ENCODE measurements at regions not wholly inside any gene's neighbourhood (a gene's known extent, or its start where the extent isn't known, plus 50 kb on each side); places are given as distances from the start of the nearest gene placed in this dataset.
"Not testable (repeated sequence)": the region's sequence is repeated elsewhere in the genome, so short reads cannot be mapped to it uniquely, and the experiment has no call there.

GRCh38 chr2:83976628-83977027 lies 482.5 kb downstream of the SUCLG1 start:
- not testable (repeated sequence) for H3K4me1 ChIP-seq (ENCODE audit: control insufficient read depth, insufficient read depth, low read length); H3K27me3 ChIP-seq (ENCODE audit: control insufficient read depth in 1 of 2, insufficient read depth in 2 of 2, low read length in 2 of 2); H3K36me3 ChIP-seq (ENCODE audit: control insufficient read depth in 2 of 2, insufficient read depth in 2 of 2, low read length in 2 of 2); H3K27ac ChIP-seq (ENCODE audit: low read length); H3K4me3 ChIP-seq (ENCODE audit: low read length in 2 of 2); H3K9me3 ChIP-seq (ENCODE audit: control insufficient read depth in 2 of 2, low read length in 2 of 2); H3K9ac ChIP-seq (ENCODE audit: low read length in 2 of 2)

GRCh38 chr2:83972128-83972527 lies 487.0 kb downstream of the SUCLG1 start:
- Histone ChIP-seq H3K36me3 (ENCODE audit: control insufficient read depth in 2 of 2, insufficient read depth in 2 of 2, low read length in 2 of 2) (no peaks in the 10 kb centered on the region), H3K9me3 (ENCODE audit: control insufficient read depth in 2 of 2, low read length in 2 of 2) (no peaks in the 10 kb centered on the region), H3K4me1 (ENCODE audit: control insufficient read depth, insufficient read depth, low read length) (no peaks in the 10 kb centered on the region), H3K27ac (ENCODE audit: low read length) (no peak overlapping the region), H3K27me3 (ENCODE audit: control insufficient read depth in 1 of 2, insufficient read depth in 2 of 2, low read length in 2 of 2) (no peaks in the 10 kb centered on the region), H3K4me3 (ENCODE audit: low read length in 2 of 2) (no peak overlapping the region), H3K9ac (ENCODE audit: low read length in 2 of 2) (no peak overlapping the region)

- H3K4me3 ChIP-seq (ENCODE audit: low read length in 2 of 2): no peak overlapping the region
- H3K9ac ChIP-seq (ENCODE audit: low read length in 2 of 2): no peak overlapping the region
- H3K4me1 ChIP-seq (ENCODE audit: control insufficient read depth, insufficient read depth, low read length): no peaks in the 10 kb centered on the region
- no peaks in the 10 kb centered on the region for H3K36me3 ChIP-seq (ENCODE audit: control insufficient read depth in 2 of 2, insufficient read depth in 2 of 2, low read length in 2 of 2)
- H3K27ac ChIP-seq (ENCODE audit: low read length): no peak overlapping the region
- H3K9me3 ChIP-seq (ENCODE audit: control insufficient read depth in 2 of 2, low read length in 2 of 2): no peaks in the 10 kb centered on the region
- H3K27me3 ChIP-seq (ENCODE audit: control insufficient read depth in 1 of 2, insufficient read depth in 2 of 2, low read length in 2 of 2): no peaks in the 10 kb centered on the region
These were observed 487.5 kb downstream of the SUCLG1 start for GRCh38 chr2:83971547-83971946.

- H3K27ac ChIP-seq (ENCODE audit: low read length): no peak overlapping the region
- no peaks in the 10 kb centered on the region for H3K27me3 ChIP-seq (ENCODE audit: control insufficient read depth in 1 of 2, insufficient read depth in 2 of 2, low read length in 2 of 2)
- no peaks in the 10 kb centered on the region for H3K4me1 ChIP-seq (ENCODE audit: control insufficient read depth, insufficient read depth, low read length)
- H3K9ac ChIP-seq (ENCODE audit: low read length in 2 of 2): no peak overlapping the region
- no peaks in the 10 kb centered on the region for H3K36me3 ChIP-seq (ENCODE audit: control insufficient read depth in 2 of 2, insufficient read depth in 2 of 2, low read length in 2 of 2)
- H3K4me3 ChIP-seq (ENCODE audit: low read length in 2 of 2): no peak overlapping the region
- no peaks in the 10 kb centered on the region for H3K9me3 ChIP-seq (ENCODE audit: control insufficient read depth in 2 of 2, low read length in 2 of 2)
These were observed 488.7 kb downstream of the SUCLG1 start for GRCh38 chr2:83970217-83970929.

GRCh38 chr2:83969085-83969484 lies 490.0 kb downstream of the SUCLG1 start:
- no peak overlapping the region for H3K4me3 ChIP-seq (ENCODE audit: low read length in 2 of 2)
- no peaks in the 10 kb centered on the region for H3K4me1 ChIP-seq (ENCODE audit: control insufficient read depth, insufficient read depth, low read length)
- no peaks in the 10 kb centered on the region for H3K36me3 ChIP-seq (ENCODE audit: control insufficient read depth in 2 of 2, insufficient read depth in 2 of 2, low read length in 2 of 2)
- H3K27ac ChIP-seq (ENCODE audit: low read length): no peak overlapping the region
- H3K9me3 ChIP-seq (ENCODE audit: control insufficient read depth in 2 of 2, low read length in 2 of 2): no peaks in the 10 kb centered on the region
- H3K9ac ChIP-seq (ENCODE audit: low read length in 2 of 2): no peak overlapping the region
- no peaks in the 10 kb centered on the region for H3K27me3 ChIP-seq (ENCODE audit: control insufficient read depth in 1 of 2, insufficient read depth in 2 of 2, low read length in 2 of 2)

GRCh38 chr2:83967854-83968253 lies 491.2 kb downstream of the SUCLG1 start:
- Histone ChIP-seq H3K9ac (ENCODE audit: low read length in 2 of 2) (no peak overlapping the region), H3K9me3 (ENCODE audit: control insufficient read depth in 2 of 2, low read length in 2 of 2) (no peaks in the 10 kb centered on the region), H3K4me1 (ENCODE audit: control insufficient read depth, insufficient read depth, low read length) (no peaks in the 10 kb centered on the region), H3K27ac (ENCODE audit: low read length) (no peak overlapping the region), H3K36me3 (ENCODE audit: control insufficient read depth in 2 of 2, insufficient read depth in 2 of 2, low read length in 2 of 2) (no peaks in the 10 kb centered on the region), H3K4me3 (ENCODE audit: low read length in 2 of 2) (no peak overlapping the region), H3K27me3 (ENCODE audit: control insufficient read depth in 1 of 2, insufficient read depth in 2 of 2, low read length in 2 of 2) (no peaks in the 10 kb centered on the region)

GRCh38 chr2:83966946-83967345 lies 492.1 kb downstream of the SUCLG1 start:
- H3K4me1 ChIP-seq (ENCODE audit: control insufficient read depth, insufficient read depth, low read length); H3K27me3 ChIP-seq (ENCODE audit: control insufficient read depth in 1 of 2, insufficient read depth in 2 of 2, low read length in 2 of 2); H3K9ac ChIP-seq (ENCODE audit: low read length in 2 of 2); H3K9me3 ChIP-seq (ENCODE audit: control insufficient read depth in 2 of 2, low read length in 2 of 2); H3K4me3 ChIP-seq (ENCODE audit: low read length in 2 of 2); H3K27ac ChIP-seq (ENCODE audit: low read length); H3K36me3 ChIP-seq (ENCODE audit: control insufficient read depth in 2 of 2, insufficient read depth in 2 of 2, low read length in 2 of 2): not testable (repeated sequence)

GRCh38 chr2:83961512-83961911 lies 497.6 kb downstream of the SUCLG1 start:
- Histone ChIP-seq H3K9ac (ENCODE audit: low read length in 2 of 2) (no peak overlapping the region), H3K27me3 (ENCODE audit: control insufficient read depth in 1 of 2, insufficient read depth in 2 of 2, low read length in 2 of 2) (no peaks in the 10 kb centered on the region), H3K9me3 (ENCODE audit: control insufficient read depth in 2 of 2, low read length in 2 of 2) (no peaks in the 10 kb centered on the region), H3K4me1 (ENCODE audit: control insufficient read depth, insufficient read depth, low read length) (no peaks in the 10 kb centered on the region), H3K36me3 (ENCODE audit: control insufficient read depth in 2 of 2, insufficient read depth in 2 of 2, low read length in 2 of 2) (no peaks in the 10 kb centered on the region), H3K27ac (ENCODE audit: low read length) (no peak overlapping the region), H3K4me3 (ENCODE audit: low read length in 2 of 2) (no peak overlapping the region)

GRCh38 chr2:83960371-83960770 lies 498.7 kb downstream of the SUCLG1 start:
- Histone ChIP-seq H3K4me3 (ENCODE audit: low read length in 2 of 2) (no peak overlapping the region), H3K27ac (ENCODE audit: low read length) (no peak overlapping the region), H3K9me3 (ENCODE audit: control insufficient read depth in 2 of 2, low read length in 2 of 2) (no peaks in the 10 kb centered on the region), H3K4me1 (ENCODE audit: control insufficient read depth, insufficient read depth, low read length) (no peaks in the 10 kb centered on the region), H3K9ac (ENCODE audit: low read length in 2 of 2) (no peak overlapping the region), H3K27me3 (ENCODE audit: control insufficient read depth in 1 of 2, insufficient read depth in 2 of 2, low read length in 2 of 2) (no peaks in the 10 kb centered on the region), H3K36me3 (ENCODE audit: control insufficient read depth in 2 of 2, insufficient read depth in 2 of 2, low read length in 2 of 2) (no peaks in the 10 kb centered on the region)

GRCh38 chr2:83959266-83959665 lies 499.8 kb downstream of the SUCLG1 start:
- H3K4me1 ChIP-seq (ENCODE audit: control insufficient read depth, insufficient read depth, low read length): no peaks in the 10 kb centered on the region
- H3K27me3 ChIP-seq (ENCODE audit: control insufficient read depth in 1 of 2, insufficient read depth in 2 of 2, low read length in 2 of 2): no peaks in the 10 kb centered on the region
- H3K9me3 ChIP-seq (ENCODE audit: control insufficient read depth in 2 of 2, low read length in 2 of 2): no peaks in the 10 kb centered on the region
- H3K36me3 ChIP-seq (ENCODE audit: control insufficient read depth in 2 of 2, insufficient read depth in 2 of 2, low read length in 2 of 2): no peaks in the 10 kb centered on the region
- H3K4me3 ChIP-seq (ENCODE audit: low read length in 2 of 2): no peak overlapping the region
- H3K27ac ChIP-seq (ENCODE audit: low read length): no peak overlapping the region
- H3K9ac ChIP-seq (ENCODE audit: low read length in 2 of 2): no peak overlapping the region

GRCh38 chr2:83956991-83957390 lies 502.1 kb downstream of the SUCLG1 start:
- Histone ChIP-seq H3K27ac (ENCODE audit: low read length) (no peak overlapping the region), H3K9ac (ENCODE audit: low read length in 2 of 2) (no peak overlapping the region), H3K4me1 (ENCODE audit: control insufficient read depth, insufficient read depth, low read length) (peaks cover 2% of the 10 kb centered on the region), H3K4me3 (ENCODE audit: low read length in 2 of 2) (no peak overlapping the region), H3K36me3 (ENCODE audit: control insufficient read depth in 2 of 2, insufficient read depth in 2 of 2, low read length in 2 of 2) (no peaks in the 10 kb centered on the region), H3K9me3 (ENCODE audit: control insufficient read depth in 2 of 2, low read length in 2 of 2) (no peaks in the 10 kb centered on the region), H3K27me3 (ENCODE audit: control insufficient read depth in 1 of 2, insufficient read depth in 2 of 2, low read length in 2 of 2) (no peaks in the 10 kb centered on the region)

All from stomach smooth muscle (tissue), 2 donors.